EH (cell line): ENCODE measurements at regions not wholly inside any gene's neighbourhood (a gene's known extent, or its start where the extent isn't known, plus 50 kb on each side); places are given as distances from the start of the nearest gene placed in this dataset.
A peak's percentile ranks its signal among the peaks of the same experiment; 100 is the strongest.
"Not testable (repeated sequence)": the region's sequence is repeated elsewhere in the genome, so short reads cannot be mapped to it uniquely, and the experiment has no call there.

Source experiments
- DNase-seq: peaks from one replicate; pipeline ENCODE4 v3.0.0-alpha.2; 2015; ENCODE audit warnings: low read depth

DNA sequence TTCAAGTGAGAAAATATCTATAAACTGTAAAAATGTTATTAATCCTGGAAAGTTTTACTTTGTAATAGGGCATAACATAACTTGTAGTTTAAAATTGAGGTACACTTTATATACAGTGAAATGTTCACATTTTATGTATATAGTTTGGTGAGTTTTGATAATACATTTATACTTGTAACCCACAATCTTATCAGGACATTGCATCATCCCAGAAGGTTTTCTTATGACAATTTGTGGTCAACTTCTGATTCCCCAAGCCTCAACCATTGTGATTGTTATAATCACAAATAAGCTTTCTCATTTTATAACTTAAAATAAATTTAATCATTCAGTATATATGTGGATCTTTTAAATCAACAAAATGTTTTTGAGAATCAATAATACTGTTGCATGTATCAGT lies 151.1 kb downstream of the TFPI2 start:
- DNase-seq, result no peak

DNA sequence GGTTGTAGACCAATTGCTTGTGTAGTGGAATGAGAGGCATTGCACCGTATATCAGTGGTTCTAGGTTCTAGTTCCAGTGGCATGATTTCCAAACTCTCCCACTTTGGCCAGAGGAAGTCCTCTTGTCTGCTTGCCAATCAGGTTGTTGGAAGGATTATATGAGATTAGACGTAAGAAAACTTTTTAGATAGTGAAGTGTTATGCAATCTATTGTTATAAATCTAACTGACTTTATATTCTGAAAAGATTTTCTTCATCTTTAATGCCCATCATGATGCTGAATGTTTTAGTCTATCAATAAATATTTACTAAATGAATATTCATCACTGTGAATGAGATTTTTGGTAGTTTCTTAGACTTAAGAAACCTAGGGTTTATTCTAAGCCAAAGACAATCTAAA lies 152.6 kb downstream of the TFPI2 start:
- no peak for DNase-seq

DNA sequence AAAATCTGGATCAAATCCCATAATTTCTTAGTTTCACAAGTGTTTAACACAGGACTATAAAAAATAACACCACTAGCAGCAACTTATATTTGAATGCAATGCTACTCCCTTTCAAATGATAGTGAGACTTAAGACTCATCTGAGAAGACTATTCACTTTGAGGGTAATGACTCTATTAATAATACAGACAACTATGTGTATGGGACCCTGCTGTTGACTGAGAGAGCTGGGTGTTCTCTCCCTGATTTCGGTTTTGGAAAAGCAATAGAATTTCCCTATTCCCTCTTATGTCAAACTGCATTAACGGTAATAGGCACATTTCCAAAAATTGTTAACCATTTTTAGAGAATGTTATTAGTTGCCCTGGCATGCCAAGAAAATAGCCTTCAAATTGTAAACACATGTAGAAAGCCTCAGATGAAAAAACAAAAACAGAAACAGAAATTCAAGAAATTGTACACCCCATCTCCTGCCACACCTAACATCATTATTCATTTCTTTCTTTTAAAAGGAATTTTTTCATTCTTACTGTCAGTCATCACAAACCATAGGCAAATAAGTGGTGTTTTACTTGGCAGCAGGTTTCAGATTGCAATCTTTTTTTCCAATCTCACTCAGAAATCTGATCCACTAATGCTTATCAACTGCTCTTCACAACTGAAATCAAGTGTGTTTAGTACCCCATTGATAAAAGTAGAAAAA lies 153.7 kb downstream of the TFPI2 start:
- no peak for DNase-seq

DNA sequence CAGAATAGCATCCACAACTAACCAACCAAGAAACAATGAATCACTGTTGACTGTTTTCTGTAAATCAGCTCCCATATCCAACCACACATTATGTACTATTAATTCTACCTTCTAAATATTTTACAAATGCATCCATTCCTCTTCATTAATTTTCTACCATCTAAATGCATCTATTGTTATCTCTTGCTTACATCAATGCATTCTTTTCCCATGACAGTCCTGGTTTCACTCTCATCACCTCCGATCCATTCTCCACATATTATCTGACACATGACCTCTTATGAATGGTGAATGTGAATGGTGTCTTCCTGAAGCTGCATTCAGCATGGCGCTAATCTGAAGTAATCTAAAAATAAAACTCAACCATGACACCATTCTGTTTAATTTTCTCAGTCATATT lies 153.8 kb upstream of the CALCR start:
- DNase-seq, result no peak

DNA sequence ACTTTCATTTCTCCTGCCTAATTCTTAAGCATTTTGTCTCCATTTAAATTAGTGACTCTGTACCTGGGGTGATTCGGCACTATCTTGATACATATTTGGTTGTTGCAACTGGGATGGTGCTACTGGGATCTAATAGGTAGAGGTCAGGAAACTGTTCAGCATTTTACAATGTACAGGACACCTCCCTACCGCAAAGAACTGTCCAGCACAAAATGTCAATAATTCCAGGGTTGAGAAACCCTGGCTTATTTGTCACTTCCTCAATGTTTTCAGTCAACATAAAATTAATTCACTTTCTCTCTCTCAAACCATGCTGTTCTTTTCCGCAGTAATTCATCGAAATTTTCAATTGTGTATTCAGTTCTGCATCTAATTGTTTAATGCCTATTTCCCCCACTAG lies 151.4 kb upstream of the CALCR start:
- DNase-seq, result no peak

DNA sequence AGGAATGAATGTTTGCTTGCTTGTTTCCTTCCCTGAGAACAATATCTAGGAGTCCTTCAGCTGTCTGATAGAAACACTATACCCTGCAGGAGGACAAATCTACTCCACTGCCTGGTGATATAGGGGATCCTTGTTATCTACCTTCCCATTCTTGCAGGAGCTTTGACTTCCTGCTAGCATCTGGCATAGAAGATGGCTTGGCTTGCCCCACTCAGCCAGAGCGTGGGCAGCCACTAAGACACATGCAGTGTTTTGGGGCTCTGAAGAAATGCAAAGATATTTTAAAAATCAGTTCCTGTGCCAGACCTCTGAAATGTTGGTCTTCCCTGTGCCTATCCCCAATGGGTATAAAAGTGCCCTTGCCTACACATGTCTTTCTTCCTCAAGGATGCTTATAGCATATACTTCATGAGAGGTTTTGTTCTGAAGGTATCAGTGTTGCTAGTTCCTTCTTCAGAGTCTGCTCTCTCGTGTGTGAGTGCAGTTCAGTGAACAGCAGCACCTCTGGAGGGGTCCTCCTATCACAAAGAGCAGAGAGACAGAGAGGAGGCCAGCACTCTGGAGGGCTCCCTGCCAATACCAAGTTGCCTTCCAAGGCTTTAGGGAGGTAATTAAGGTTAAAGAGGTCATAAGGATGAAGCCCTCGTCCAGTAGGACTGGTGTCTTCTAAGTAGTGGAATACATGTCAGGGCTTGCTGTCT lies 149.1 kb upstream of the CALCR start:
- no peak for DNase-seq

DNA sequence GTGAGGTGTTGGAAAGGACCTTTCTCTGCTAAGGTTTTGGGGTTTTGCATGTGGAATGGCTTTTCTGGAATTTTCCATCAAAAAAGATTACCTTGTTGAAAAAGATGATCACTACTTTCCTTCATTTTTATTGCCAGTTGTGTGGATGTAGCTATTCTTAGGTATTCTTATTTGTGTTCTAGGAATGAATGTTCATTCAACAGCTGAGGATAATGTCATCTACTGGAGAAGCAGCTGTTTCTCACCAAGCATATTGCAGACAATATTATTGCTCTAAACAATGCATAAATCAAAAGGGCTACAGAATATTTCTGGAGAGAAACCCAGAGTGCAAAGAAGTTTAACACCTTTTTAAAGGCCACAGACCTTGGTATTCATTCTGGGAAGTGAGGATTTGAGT lies 145.6 kb upstream of the CALCR start:
- no peak for DNase-seq

DNA sequence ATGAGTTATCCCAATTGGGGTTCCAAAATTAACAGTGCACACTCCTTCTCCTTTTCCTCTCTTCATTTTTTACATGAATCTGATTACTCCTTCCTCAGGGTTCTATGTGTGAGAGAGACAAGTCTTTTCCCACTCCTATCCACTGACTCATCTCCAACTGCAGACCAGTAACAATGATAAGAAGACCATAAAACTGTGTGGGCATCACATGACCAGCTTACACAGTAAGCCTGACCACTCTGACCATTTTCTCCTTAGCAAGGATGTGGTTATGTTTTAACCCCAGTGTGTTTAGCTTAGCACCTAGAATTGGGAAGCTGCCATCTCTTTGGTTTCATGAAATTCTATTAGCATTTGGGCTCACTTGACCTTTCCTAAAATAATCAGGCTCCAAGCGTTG lies 145.0 kb upstream of the CALCR start:
- peak; percentile 66 for DNase-seq

DNA sequence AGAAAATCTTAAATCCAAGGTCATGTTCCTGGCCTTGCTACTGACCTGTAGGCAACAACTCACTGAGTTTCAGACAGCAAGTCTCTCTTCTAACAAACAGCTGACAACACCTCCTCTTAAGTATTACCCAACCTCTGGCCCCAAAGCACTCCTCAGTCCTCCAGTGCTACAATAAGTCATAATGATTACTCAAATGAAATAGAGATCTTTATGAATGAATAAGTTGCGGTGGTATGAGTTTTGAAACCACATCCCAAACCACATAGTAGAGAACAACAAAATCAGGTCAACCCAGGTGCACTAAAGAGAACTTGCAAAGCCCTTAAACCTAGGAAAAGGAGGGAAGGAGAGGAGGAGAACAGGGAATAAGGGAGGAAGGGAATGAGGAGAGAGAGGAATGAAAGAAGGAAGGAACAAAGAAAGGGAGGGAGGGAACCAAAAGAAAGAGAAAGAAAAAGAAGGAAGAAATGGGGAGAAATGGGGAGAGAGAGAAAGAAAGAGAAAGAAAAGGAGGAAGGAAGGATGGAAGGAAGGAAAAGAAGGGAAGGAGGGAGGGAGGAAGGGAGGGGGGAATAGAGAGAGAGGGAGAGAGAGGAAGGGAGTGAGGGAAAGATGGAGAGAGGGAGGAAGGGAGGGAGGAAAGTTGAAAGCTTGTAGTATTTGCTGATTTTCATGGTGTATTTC lies 142.8 kb upstream of the CALCR start:
- DNase-seq, result peak; percentile 0

DNA sequence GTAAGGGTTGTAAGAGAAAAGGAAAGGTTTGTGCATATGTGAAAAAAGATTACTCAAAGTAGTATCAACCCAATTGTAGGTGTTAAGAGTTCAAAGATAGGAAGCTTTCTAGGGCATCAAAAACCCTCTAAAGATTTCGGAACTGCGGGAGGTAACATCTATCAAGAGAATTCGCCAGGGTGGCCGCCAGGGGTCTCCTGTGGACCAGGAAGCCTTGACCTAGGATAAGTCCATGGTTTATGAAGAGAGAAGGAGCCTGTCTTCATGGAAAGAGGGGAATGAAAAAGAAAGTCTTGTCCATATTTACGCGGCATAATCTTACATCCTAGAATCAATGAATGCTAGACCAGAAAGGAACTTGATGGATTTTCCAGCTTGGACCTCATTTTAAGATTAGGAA lies 140.7 kb upstream of the CALCR start:
- DNase-seq, result peak; percentile 48

DNA sequence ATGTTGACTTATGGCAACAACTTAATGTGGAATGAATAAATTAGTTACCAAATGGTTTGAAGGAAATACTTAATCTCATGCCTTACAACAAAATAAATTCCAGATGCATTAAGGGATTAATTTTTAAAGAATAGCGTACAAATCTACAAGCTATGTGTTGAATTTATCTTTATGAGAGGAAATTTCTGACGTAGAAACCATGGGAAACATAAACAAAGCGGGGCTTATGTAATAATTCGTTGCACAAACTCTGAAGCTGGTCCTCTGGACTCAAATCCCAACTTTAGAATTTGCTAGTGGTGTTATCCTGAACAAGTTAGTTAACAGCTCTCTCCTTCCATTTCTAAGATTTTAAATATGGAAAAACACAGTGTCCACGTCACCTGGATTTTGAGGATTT lies 137.4 kb upstream of the CALCR start:
- DNase-seq, result no peak

DNA sequence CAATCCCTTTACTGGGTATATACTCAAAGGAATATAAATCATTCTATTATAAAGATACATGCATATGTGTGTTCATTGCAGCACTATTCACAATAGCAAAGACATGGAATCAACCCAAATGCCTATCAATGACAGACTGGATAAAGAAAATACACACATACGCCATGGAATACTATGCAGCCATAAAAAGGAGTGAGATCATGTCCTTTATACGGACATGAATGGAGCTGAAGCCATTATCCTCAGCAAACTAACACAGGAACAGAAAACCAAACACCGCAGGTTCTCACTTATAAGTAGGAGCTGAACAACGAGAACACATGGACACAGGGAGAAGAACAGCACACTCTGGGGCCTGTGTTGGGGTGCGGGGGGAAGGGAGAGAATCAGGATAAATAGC lies 133.7 kb upstream of the CALCR start:
- DNase-seq, result not testable (repeated sequence)

DNA sequence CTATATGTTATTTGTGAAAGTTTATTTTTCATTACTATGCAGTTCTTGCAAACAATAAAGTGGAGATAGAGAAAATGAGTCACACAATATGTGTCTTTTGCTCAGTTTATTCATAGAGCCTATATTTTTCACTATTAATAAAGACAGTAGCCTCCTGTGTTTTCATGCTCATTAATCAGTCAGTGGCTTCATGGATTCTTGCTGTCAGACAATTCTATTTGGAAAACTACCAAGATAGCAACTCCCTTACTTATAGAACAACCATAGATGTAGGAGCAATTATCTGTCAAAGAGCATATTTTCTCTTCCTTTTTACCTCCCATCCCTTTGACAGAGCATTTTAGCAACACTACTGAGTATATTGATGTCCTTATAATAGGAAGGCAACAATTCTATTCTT lies 132.7 kb upstream of the CALCR start:
- DNase-seq, result no peak

DNA sequence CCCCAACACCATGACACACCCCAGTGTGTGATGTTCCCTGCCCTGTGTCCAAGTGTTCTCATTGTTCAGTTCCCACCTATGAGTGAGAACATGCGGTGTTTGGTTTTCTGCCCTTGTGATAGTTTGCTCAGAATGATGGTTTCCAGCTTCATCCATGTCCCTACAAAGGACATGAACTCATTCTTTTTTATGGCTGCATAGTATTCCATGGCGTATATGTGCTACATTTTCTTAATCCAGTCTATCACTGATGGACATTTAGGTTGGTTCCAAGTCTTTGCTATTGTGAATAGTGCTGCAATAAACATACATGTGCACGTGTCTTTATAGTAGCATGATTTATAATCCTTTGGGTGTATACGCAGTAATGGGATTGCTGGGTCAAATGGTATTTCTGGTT lies 131.6 kb upstream of the CALCR start:
- DNase-seq, result not testable (repeated sequence)

DNA sequence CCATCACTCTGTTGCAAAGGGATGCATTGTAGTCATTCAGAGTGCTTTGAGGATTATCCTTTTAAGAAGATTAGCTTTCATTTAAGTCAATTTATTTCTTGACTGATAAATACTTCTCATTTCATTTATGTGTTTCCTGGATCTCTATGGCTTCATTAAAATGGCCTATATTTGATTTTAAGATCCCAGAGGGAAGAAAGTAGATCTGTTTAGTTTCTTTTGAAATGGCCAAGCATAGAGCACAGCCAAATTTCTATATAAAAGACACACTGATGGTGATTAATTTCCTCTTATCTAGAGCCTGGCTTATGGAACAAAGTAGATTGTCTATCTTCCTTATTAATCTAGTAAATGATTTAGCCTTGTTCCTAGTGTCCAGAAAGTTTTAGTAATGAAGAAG lies 129.7 kb upstream of the CALCR start:
- DNase-seq, result no peak

DNA sequence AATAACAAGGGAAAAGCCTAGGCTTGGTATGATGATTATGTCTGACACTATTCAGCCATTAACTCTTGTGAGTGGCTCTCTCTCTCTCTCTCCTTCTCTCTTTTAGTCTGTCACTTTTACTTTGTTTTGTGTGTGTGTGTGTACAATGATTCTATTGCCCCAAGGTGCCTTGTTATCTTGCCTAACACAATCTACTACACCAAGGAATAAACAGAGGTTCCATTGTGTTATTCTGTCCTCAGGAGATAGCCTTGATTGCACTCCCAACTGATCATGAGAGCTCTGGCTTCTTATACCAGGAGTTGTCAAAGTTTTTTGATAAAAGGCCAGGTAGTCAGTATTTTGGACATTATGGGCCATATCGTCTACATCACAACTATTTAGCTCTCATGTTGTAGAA lies 123.4 kb upstream of the CALCR start:
- no peak for DNase-seq

DNA sequence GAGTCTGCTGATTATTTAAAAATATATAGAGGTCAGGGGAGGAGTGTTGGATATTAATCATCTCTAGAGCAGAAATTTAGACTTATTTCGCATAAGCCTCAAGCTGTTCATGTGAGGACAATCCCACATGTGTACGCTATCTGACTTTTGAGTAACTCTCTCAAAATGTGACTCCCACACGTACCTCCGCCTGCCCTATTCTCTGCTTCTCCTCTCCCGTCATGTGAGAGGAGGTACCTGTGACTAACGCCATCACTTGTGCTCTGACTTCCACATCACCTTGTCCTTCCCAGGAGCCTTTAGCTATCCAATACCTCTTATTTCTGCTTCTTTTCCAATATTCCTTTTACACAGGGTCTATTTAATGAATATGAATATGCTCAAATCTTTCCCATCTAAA lies 119.3 kb upstream of the CALCR start:
- no peak for DNase-seq

DNA sequence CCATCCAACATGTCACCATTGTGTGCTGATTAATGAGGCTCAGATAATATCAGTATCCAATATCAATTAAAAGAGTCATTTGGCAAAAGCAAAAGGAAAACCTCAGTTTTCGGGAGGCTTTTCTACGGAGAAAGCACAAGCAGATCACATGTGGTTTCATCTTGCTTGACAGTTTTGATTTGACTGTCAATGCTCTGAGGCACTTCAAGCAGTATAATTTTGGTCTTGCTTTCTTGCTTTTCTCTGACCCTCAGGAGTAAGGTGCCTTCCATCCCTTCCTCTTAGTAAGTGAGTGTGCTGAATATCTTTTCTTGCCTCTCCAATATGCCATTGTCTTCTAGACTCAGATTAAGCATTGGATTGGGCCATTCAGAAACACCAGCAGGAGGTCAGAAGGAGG lies 115.5 kb upstream of the CALCR start:
- DNase-seq, result no peak

DNA sequence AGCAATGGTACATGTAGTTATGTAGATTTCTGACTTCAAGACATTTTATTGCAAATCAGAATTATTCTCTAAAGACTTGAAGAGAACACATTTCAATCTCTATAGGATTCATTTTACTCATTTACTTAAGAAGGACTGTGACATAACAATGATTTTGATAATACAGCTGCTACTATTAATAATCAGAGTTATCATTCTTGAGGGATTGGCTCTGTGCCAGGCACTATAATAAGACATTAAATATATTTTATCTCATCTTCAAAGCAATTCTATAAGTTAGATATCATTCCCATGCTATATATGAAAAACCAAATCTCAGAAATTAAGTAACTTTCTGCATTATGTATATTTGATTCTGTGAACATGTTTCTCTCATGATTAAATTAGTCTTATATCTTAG lies 103.7 kb upstream of the CALCR start:
- DNase-seq, result no peak

DNA sequence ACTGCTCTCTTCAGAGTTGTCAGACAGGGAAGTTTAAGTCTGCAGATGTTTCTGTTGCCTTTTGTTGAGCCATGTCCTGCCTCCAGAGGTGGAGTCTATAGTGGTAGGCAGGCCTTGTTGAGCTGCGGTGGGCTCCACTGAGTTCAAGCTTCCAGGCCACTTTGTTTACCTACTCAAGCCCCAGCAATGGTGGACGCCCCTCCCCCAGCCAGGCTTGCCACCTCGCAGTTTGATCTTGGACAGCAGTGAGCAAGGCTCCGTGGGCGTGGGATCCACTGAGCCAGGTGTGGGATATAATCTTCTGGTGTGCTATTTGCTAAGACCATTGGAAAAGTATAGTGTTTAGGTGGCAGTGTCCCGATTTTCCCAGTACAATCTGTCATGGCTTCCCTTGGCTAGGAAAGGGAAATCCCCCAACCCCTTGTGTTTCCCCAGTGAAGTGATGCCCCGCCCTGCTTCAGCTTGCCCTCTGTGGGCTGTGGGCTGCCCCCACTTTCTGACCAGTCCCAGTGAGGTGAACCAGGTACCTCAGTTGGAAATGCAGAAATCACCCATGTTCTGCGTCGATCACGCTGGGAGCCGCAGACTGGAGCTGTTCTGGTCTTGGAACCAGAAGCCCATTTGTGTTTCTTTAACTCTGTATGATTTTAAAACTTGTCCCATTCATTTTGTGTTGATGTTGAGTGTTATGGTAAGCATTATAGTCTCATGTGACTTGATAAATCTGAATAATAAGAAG lies 89.2 kb upstream of the CALCR start:
- no peak for DNase-seq

DNA sequence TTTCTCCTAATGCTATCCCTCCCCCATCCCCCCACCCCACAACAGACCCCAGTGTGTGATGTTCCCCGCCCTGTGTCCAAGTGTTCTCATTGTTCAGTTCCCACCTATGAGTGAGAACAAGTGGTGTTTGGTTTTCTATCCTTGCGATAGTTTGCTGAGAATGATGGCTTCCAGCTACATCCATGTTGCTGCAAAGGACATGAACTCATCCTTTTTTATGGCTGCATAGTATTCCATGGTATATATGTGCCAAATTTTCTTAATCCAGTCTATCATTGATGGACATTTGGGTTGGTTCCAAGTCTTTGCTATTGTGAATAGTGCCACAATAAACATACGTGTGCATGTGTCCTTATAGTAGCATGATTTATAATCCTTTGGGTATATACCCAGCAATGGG lies 83.6 kb upstream of the CALCR start:
- DNase-seq, result not testable (repeated sequence)

DNA sequence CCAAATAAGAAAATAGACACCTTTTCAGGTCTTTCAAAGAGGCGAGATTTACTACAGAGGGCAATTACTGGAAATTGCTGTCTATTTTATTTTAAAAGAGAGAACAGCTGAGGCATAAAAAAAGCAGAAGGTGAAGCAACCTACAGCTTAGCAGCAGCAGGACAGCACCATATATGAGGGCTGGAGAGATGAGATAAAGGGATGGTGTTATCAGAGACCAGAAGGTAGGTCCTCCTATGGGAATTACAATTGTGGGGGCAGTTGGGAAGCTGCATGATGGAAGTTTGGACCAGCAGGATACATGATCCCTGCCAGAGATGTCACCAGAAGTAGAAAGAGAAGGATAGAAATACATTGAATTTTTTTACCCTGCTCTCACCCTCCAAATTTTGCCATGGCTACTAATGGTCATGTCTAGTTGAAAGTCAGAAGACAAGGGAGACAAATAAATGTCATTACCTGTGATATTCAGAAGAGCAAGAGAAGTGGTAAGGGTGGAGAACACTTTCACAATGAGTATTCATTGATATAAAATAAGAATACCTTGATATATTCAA lies 77.2 kb upstream of the CALCR start:
- no peak for DNase-seq
